ENCODE measurements at regions not wholly inside any gene's neighbourhood (a gene's known extent, or its start where the extent isn't known, plus 50 kb on each side); places are given as distances from the start of the nearest gene placed in this dataset.

- TF ChIP-seq TCF7L2 (IDR thresholded peaks at IDR 0.05; ENCODE audit: borderline replicate concordance, extremely low read depth, insufficient read depth, insufficient read length), result no peak
These were observed 91.1 kb upstream of the ZBTB18 start (continued) for GRCh38 chr1:243959998-243960397.

GRCh38 chr1:243957141-243957540 is 93.9 kb upstream of the ZBTB18 start:
- CTCF ChIA-PET, result no interaction called here
- Histone ChIP-seq H3K9me3 (ENCODE audit: control insufficient read depth in 1 of 2, insufficient read depth in 1 of 2, low read depth in 1 of 2, low read length in 2 of 2) (no peaks in the 10 kb centered on the region), H3K79me2 (ENCODE audit: insufficient read depth, low read length) (no peaks in the 10 kb centered on the region), H3K4me1 (ENCODE audit: control insufficient read depth in 1 of 2, insufficient read depth in 2 of 2, low read length in 2 of 2) (no peaks in the 10 kb centered on the region), H3K27ac (ENCODE audit: low read depth, low read length) (no peak overlapping the region), H3K27me3 (ENCODE audit: insufficient read depth, low read length) (peaks cover 51% of the 10 kb centered on the region), H2AFZ (ENCODE audit: low read depth, low read length, poor library complexity, severe bottlenecking) (no peak overlapping the region), H3K4me2 (ENCODE audit: low read length) (no peak overlapping the region), H4K20me1 (ENCODE audit: insufficient read depth) (no peaks in the 10 kb centered on the region), H3K4me3 (replicated peaks in 1 of 2; ENCODE audit: low read depth in 1 of 2, low read length in 2 of 2) (no peak overlapping the region), H3K9me2 (ENCODE audit: insufficient read depth) (no peaks in the 10 kb centered on the region), H3K9ac (ENCODE audit: low read length) (no peak overlapping the region), H3K36me3 (ENCODE audit: control insufficient read depth in 1 of 2, insufficient read depth in 2 of 2, low read length in 2 of 2) (no peaks in the 10 kb centered on the region)
- intact Hi-C loops (cut with micrococcal nuclease), result no loop called here
- POLR2A ChIA-PET, result no interaction called here
- no peak for DNase-seq (ENCODE audit: low read depth, low spot score)
- BruUV-seq (replicated peaks), result no TSS peak
- no peak for ATAC-seq
- no peak for TF ChIP-seq MAX (IDR thresholded peaks at IDR 0.05)
- TF ChIP-seq FOSL1 (IDR thresholded peaks at IDR 0.05; ENCODE audit: low read depth), result no peak
- TF ChIP-seq POLR2A (IDR thresholded peaks at IDR 0.05; ENCODE audit: borderline replicate concordance, extremely low read depth, insufficient read depth, insufficient read length), result no peak
- TF ChIP-seq ATF3 (IDR thresholded peaks at IDR 0.05), result no peak
- TF ChIP-seq ZBTB33 (IDR thresholded peaks at IDR 0.05; ENCODE audit: extremely low read depth, insufficient replicate concordance, low read length), result no peak
- no peak for TF ChIP-seq CTCF (IDR thresholded peaks at IDR 0.05 in 2 of 3, conservative IDR thresholded peaks at IDR 0.05 in 1 of 3; ENCODE audit: borderline replicate concordance in 1 of 3, insufficient read depth in 1 of 3, low read depth in 2 of 3, low read length in 2 of 3)
- no peak for TF ChIP-seq EGR1 (IDR thresholded peaks at IDR 0.05; ENCODE audit: low read depth)
- TF ChIP-seq JUND (IDR thresholded peaks at IDR 0.05), result no peak
- TF ChIP-seq REST (IDR thresholded peaks at IDR 0.05; ENCODE audit: low read depth), result no peak
- TF ChIP-seq ZNF274 (IDR thresholded peaks at IDR 0.05; ENCODE audit: low read depth, low read length), result no peak
- no peak for TF ChIP-seq EZH2phosphoT487 (IDR thresholded peaks at IDR 0.05; ENCODE audit: borderline replicate concordance)
- no peak for TF ChIP-seq RAD21 (IDR thresholded peaks at IDR 0.05; ENCODE audit: low read depth)
- TF ChIP-seq TCF7L2 (IDR thresholded peaks at IDR 0.05; ENCODE audit: borderline replicate concordance, extremely low read depth, insufficient read depth, insufficient read length), result no peak
- TF ChIP-seq CEBPB (IDR thresholded peaks at IDR 0.05; ENCODE audit: low read depth), result no peak
- no peak for TF ChIP-seq SRF (IDR thresholded peaks at IDR 0.05; ENCODE audit: low read depth)
- no peak for TF ChIP-seq CBX3 (IDR thresholded peaks at IDR 0.05; ENCODE audit: low read depth)
- TF ChIP-seq YY1 (IDR thresholded peaks at IDR 0.05; ENCODE audit: extremely low read depth, insufficient replicate concordance, low read depth, low read length), result no peak
- RAD21 ChIA-PET (ENCODE audit: low non-redundant PET in 1 of 2, low total read pairs in 2 of 2, uncharacterized antibody in 2 of 2, unreplicated experiment in 2 of 2), result no interaction called here
